OCI-LY1 (cell line): ENCODE measurements at regions not wholly inside any gene's neighbourhood (a gene's known extent, or its start where the extent isn't known, plus 50 kb on each side); places are given as distances from the start of the nearest gene placed in this dataset.

ENCODE experiments used
- H2AFZ ChIP-seq: fragments of 200-600 bp; sonication (generic), shearing (Covaris generic); 2 replicates; pipeline ENCODE4 v1.6.0; 2014; ENCODE audit warnings: antibody characterized with exemption, mild to moderate bottlenecking, low read length
- H3F3A ChIP-seq: fragments of 200-600 bp; sonication (generic), shearing (Covaris generic); 2 replicates; pipeline ENCODE4 v1.6.0; 2014; ENCODE audit warnings: mild to moderate bottlenecking, antibody characterized with exemption, low read length, moderate library complexity; ENCODE audit not compliant: insufficient read depth
- H3K27ac ChIP-seq: fragments of 200-600 bp; sonication (generic); 2 replicates; pipeline ENCODE4 v1.5.1; 2014; ENCODE audit warnings: low read length, mixed run types, mild to moderate bottlenecking, low read depth; ENCODE audit not compliant: poor library complexity, severe bottlenecking
- H3K27me3 ChIP-seq: fragments of 200-600 bp; sonication (generic); 2 replicates; pipeline ENCODE4 v1.6.0; 2014; ENCODE audit warnings: antibody characterized with exemption, mild to moderate bottlenecking, low read length, moderate library complexity; ENCODE audit not compliant: insufficient read depth
- H3K36me3 ChIP-seq: fragments of 200-600 bp; sonication (generic); 2 replicates; pipeline ENCODE4 v1.6.1; 2014; ENCODE audit warnings: mild to moderate bottlenecking, antibody characterized with exemption, low read length, moderate library complexity, mixed read lengths; ENCODE audit not compliant: insufficient read depth
- H3K4me1 ChIP-seq: fragments of 200-600 bp; sonication (generic); 2 replicates; pipeline ENCODE4 v1.5.1; 2014; ENCODE audit warnings: mild to moderate bottlenecking, low read length, moderate library complexity; ENCODE audit not compliant: insufficient read depth, severe bottlenecking
- H3K4me2 ChIP-seq: fragments of 200-600 bp; sonication (generic), shearing (Covaris generic); 2 replicates; pipeline ENCODE4 v1.6.1; 2014; ENCODE audit warnings: low read length
- H3K4me3 ChIP-seq: fragments of 200-600 bp; sonication (generic); 2 replicates; pipeline ENCODE4 v1.5.1; 2014; ENCODE audit warnings: low read length, low read depth, mild to moderate bottlenecking, mixed read lengths; ENCODE audit not compliant: poor library complexity, severe bottlenecking
- H3K79me2 ChIP-seq: fragments of 200-600 bp; shearing (Covaris generic); 2 replicates; pipeline ENCODE4 v1.6.1; 2016; ENCODE audit warnings: mixed run types, low read length, mixed read lengths; ENCODE audit not compliant: insufficient read depth
- H3K9ac ChIP-seq: fragments of 200-600 bp; sonication (generic), shearing (Covaris generic); 2 replicates; pipeline ENCODE4 v1.6.1; 2014; ENCODE audit warnings: mild to moderate bottlenecking, low read length, mixed read lengths
- H3K9me2 ChIP-seq: fragments of 200-600 bp; sonication (generic), shearing (Covaris generic); 2 replicates; pipeline ENCODE4 v1.6.1; 2014; ENCODE audit warnings: low read depth, mild to moderate bottlenecking, low read length, mixed read lengths
- H3K9me3 ChIP-seq: fragments of 200-600 bp; shearing (Covaris generic); 2 replicates; pipeline ENCODE4 v1.6.1; 2014; ENCODE audit warnings: low read length, mixed read lengths
- H4K20me1 ChIP-seq: fragments of 200-600 bp; sonication (generic), shearing (Covaris generic); 2 replicates; pipeline ENCODE4 v1.6.0; 2016; ENCODE audit warnings: mild to moderate bottlenecking, low read length; ENCODE audit not compliant: insufficient read depth
- CTCF ChIP-seq: fragments of 200-600 bp; sonication (generic), shearing (Covaris generic); IDR thresholded peaks from 2 replicates; pipeline ENCODE4 v1.5.1; 2017; ENCODE audit warnings: mild to moderate bottlenecking, antibody characterized with exemption, low read length, moderate library complexity, mixed read lengths
- EZH2 ChIP-seq: fragments of 200-600 bp; sonication (generic), shearing (Covaris generic); IDR thresholded peaks from 2 replicates; pipeline ENCODE4 v1.8.0; 2017; ENCODE audit warnings: borderline replicate concordance, mixed run types, mild to moderate bottlenecking, antibody characterized with exemption, low read length, moderate library complexity, mixed read lengths

DNA sequence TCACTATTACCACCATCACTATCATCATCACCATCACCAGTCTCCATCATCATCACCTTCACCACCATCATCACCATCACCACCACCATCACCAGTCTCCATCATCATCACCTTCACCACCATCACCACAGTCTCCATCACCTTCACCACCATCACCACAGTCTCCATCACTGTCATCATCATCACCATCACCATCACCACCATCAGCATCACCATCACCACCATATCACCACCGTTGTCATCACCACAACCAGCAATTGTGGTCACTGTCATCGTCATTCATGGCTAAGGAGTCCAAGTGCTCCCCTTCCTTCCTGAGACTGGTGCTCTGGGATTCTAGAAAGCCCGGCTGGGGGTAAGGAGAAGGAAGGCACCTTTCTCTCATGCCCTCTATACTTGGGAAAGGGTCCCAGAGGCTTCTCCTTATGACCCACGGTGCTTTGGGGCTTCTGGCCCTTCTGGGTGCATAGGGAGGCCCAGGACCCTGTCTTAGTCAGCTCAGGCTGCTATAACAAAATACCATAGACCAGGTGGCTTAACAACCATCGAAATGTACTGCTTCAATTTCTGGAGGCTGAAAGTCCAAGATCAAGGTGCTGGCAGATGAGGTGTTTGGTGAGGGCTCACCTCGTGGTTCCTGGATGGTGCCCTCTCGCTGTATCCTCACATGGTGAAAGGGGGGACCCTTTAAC is 93.4 kb upstream of the GSE1 start:
- H2AFZ ChIP-seq: no peak overlapping the region
- H3K79me2 ChIP-seq: no peaks in the 10 kb centered on the region
- no peaks in the 10 kb centered on the region for H3K36me3 ChIP-seq
- H3K9me2 ChIP-seq: no peaks in the 10 kb centered on the region
- H3K27ac ChIP-seq: no peak overlapping the region
- no peaks in the 10 kb centered on the region for H3K9me3 ChIP-seq
- H3K4me2 ChIP-seq: no peak overlapping the region
- H3F3A ChIP-seq: no peaks in the 10 kb centered on the region
- peaks cover 14% of the 10 kb centered on the region for H3K4me1 ChIP-seq
- peaks cover 18% of the 10 kb centered on the region for H3K27me3 ChIP-seq
- no peak overlapping the region for H3K9ac ChIP-seq
- H3K4me3 ChIP-seq: no peak overlapping the region
- TF ChIP-seq CTCF (no peak), EZH2 (no peak)
- no peaks in the 10 kb centered on the region for H4K20me1 ChIP-seq

DNA sequence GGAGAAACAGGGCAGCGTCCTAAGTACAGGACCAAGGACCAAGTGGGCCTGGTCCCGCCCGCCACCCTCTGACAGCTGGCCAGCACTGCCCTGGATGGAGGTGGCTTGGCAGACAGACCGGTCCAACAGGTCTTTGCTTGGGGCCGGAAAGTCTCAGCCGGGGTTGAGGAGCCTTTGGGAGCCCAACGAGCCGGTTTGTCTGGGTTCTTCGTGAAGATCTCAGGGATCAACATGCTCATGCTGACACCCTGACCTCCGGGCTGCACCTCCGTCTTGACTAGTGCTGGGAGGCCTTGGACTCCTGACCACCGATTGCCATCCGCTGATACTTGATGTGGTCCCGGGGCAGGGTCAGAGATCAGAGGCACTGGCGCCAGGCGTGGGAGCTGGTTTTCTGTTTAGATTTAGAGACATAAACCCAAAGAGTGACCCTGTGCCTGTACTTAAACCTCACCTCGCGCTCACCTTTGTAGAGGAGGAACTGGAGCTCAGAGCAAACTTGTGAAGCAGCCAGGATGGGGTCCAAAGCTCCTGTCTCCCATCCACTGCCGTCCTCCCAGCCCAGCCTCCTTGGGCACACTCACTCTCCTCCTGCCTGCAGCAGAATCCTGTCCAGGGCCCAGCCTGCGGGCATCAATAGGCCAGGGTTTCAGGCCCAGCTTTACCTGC is 92.1 kb upstream of the GSE1 start:
- Histone ChIP-seq H2AFZ (no peak overlapping the region), H3K9me2 (no peaks in the 10 kb centered on the region), H3K27ac (no peak overlapping the region), H3K9ac (no peak overlapping the region), H3K27me3 (peaks cover 17% of the 10 kb centered on the region), H3F3A (no peaks in the 10 kb centered on the region), H3K4me1 (peaks cover 22% of the 10 kb centered on the region), H3K4me2 (no peak overlapping the region), H3K36me3 (no peaks in the 10 kb centered on the region), H4K20me1 (no peaks in the 10 kb centered on the region), H3K79me2 (no peaks in the 10 kb centered on the region), H3K4me3 (no peak overlapping the region), H3K9me3 (no peaks in the 10 kb centered on the region)
- TF ChIP-seq CTCF: no peak
- no peak for TF ChIP-seq EZH2

DNA sequence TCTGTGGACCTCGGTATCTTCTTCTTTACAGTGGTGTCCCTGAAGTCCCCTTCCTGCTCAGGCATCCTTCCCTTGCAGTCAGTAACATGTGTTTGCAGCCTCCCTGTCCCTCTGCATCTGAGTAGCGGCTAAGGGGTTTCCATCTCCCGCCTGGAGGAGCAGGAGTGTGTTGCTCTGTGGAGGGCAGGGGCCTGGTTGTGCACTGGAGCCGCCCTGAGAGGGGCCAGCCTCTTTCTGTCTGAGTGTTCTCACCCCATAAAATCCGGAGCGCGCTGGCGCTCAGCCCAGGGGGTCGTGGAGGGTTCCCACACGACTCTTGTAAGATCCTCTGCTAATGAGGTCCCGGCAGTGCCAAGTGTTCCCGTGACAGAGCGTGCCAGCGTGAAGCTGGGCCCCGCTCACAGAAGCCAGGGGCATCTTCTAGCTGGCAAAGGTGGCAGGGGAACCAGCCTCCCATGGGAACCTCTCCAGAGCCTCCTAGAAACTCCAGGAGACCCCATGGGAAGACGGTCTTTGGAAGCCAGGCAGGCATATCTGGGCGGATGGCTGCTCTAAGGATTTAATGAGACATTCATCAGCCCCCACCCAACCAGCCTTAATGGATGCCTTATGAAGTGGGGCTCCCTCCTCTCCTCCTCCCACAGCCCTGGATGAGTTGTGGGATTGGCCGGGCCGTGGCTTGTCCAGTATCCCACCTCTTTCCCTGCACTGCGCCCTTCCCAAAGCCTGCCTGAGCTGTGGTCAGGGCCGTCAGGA is 91.4 kb upstream of the GSE1 start:
- Histone ChIP-seq H3K27ac (no peak overlapping the region), H2AFZ (no peak overlapping the region), H3K4me2 (no peak overlapping the region), H3K4me1 (peaks cover 22% of the 10 kb centered on the region), H3K27me3 (peaks cover 17% of the 10 kb centered on the region), H3K36me3 (no peaks in the 10 kb centered on the region), H3K9me2 (no peaks in the 10 kb centered on the region), H3K4me3 (no peak overlapping the region), H3K9me3 (no peaks in the 10 kb centered on the region), H3F3A (no peaks in the 10 kb centered on the region), H3K9ac (no peak overlapping the region), H3K79me2 (no peaks in the 10 kb centered on the region), H4K20me1 (no peaks in the 10 kb centered on the region)
- TF ChIP-seq EZH2: no peak
- no peak for TF ChIP-seq CTCF
